GM21825 (cell line): ENCODE measurements at regions not wholly inside any gene's neighbourhood (a gene's known extent, or its start where the extent isn't known, plus 50 kb on each side); places are given as distances from the start of the nearest gene placed in this dataset.

Experiments
- ATAC-seq: cut with Tn5 transposase; IDR thresholded peaks from one replicate; pipeline ENCODE4 v1.9.1; 2021; ENCODE audit warnings: mild to moderate bottlenecking, moderate library complexity; ENCODE audit not compliant: unreplicated experiment

DNA sequence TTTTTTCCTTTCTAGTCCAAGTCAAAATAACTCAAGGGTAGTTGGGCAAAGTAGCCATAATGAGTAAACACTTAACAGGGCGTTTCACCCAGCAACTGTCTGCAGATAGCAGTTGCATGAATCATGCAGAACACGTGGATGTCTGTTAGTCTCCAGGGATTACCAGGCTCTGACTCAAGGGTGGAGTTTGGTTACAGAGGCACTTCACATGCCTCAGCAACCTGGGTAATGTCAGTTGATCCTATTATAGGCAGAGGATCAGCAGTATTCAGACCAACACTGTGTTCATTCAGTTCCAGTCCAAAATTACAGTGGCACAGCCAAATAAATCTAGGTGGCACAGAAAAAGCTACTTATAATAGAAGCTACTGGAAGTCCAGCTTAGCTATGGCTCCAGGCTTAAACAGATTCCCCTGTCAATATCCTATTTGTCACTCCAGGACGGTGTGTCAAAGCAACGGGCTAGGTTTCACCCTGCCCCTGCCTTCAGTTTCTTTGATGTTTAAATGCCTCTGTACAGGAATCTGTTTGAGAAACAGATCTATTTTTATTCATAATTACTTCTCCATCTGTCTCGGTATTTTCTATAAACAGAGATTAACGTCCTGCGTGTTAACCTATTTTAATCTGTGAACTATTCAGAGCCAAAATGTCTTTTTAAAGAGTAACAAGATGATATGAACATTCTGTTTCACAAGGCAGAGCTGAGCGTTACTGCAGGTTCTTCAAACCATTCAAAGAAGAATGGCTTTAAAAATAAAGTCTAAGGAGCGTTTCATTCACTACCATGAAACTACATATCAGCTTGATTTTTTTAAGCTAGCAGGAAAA lies 162.6 kb upstream of the AKR1E2 start:
- peak; percentile 89 for ATAC-seq

DNA sequence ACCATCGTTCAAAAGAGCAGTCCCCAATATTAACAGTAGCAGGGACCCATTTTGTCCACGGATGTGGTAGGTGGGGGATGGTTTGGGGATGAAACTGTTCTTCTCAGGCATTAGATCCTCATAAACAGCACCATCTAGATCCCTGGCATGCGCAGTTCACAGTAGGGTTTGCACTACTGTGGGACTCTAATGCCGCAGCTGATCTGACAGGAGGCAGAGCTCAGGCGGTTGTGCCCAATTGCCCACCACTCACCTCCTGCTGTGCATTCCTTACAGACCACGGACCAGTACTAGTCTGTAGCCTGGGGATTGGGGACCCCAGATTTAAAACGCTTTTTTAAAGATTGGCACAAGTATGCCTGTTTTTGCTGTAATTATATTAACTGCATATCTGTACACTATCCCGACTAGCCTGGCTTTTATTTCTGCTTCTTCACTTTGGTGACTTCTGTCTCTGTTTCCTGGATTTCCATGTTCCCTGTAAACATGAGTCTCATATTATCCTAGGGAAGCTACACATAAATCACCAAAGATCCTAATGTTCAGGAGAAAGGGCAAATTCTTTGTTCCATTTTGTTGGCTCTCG lies 163.3 kb upstream of the AKR1E2 start:
- ATAC-seq: no peak

DNA sequence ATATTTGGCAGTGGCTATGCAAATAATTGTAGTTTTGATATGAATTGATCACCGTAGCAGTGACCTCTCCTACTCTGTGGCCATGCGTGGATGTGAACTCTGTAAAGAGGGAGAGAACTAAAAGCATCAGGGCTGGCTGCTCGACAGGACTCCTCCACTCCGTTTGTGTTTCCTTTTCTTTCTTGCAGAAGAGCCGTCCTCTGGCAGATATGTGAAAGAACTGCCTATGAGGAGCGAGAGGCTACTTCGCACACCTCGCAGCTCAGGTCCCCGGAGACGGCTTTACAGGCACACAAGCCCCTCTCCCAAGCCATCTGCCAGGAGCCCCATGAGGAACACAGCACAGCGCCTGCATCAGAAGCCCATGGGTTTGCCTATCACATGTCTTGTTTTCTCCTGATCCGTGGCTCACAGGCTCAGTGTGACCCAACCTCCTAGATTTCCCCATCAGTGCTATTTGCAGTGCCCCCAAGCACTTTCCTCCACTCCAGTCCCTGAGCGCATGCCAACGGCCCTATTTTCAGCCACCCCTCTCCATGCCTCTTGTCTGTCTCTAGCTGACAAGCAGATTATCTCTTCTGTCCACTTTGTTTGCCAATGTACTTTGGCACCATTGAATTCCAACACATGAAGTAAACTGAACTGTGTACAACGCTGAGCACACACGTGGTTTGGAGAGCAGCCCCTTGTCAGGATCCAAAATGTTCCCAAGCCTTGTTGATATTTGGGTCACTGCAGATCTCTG lies 164.3 kb upstream of the AKR1E2 start:
- no peak for ATAC-seq

DNA sequence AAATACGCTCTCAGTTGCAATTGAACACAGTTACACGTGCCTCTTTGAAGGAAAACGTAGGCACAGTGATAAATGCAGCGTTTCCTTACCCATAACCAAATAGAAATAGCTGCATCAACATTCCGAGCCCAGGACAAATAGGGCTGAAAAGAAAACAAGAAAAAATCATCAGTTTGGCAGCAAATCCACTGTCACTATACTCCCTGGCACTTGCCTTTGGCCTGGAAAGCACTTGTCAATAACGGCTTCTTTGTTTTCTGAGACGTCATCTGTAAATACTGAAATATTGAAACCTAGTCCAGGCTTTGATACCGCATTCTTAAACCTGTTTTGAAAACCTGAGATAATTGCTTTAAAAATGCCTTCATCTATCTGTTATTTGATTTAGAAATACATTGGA lies 167.2 kb upstream of the AKR1E2 start:
- ATAC-seq: no peak

DNA sequence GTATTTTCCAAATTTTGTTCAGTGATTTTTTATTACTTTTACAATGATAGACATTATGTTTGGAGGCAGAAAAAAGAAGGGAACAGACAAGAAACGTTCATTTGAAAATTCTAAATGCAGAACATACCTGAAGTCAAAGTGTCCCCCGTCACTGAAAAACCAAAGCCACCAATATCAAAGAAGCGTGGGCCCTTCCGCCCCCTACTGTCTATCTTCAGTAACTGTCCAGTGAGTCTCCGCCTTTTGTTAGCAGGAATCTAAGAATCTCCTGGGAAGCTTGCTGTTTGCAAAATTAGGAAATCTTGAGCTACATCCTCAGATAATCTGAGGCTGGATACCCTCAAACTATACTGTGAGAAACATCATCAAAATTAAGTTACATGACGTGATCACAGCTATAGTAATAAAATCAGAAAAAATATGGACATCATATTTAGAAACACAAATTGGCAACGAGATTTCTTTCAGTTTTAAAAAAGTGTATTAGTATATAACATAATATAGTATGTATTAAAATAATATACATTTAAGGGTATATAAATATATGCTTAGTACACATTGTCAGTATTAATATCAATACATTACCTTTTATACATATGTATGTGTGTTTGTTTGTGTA lies 169.3 kb upstream of the AKR1E2 start:
- no peak for ATAC-seq

DNA sequence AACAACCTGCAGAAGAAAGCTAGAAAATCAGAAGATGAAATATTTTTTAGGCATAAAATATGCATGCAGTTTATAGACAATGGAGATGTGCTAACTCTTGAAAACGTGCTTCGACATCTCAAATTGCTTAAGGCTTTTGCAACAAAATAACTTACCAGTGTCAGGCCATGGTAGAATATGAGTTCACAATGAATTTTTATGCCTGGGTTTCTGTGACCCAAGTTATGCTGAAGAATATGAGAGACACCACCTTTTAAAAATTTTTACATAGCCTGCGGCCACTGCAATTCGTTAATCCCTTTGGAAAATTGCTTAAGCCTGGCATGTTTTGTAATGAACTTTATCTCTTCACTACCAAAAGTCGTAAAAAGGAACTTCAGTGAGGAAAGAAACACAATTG lies 170.1 kb upstream of the AKR1E2 start:
- ATAC-seq: no peak

DNA sequence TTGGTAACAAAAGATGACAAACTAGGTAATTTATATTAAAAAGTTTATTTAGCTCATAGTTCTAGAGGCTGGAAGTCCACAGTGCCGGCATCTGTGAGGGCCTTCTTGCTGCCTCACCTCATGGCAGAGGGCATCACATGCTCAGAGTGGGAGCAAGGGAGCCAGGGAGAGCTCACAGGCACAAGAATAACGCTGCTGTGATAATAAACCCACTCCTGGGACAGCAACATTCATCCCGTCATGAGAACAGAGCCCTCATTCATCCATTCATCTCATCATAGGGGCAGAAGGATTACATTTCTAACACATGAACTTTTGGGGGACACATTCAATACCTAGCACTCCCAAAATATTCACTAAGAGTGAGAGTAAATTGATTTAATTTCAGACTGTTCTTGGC lies 170.6 kb upstream of the AKR1E2 start:
- ATAC-seq: no peak

DNA sequence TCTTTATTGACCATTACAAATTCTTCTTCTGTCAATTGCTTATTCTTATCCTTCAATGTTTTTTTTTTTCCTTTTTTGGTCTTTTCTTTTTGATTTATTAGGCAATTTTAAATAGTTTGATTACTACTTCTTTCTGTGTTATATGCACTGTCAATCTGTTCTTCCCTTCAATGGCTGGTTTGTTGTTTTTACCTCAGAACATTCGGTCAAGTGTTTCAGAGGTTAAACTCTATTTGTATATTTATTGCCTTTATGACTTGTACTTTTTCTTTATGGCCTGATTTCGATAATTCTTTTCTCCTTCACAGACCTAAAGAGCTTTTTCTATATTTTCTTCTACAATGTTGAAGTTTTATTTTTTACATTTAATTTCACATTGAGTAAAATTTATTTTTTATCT lies 171.5 kb upstream of the AKR1E2 start:
- no peak for ATAC-seq

DNA sequence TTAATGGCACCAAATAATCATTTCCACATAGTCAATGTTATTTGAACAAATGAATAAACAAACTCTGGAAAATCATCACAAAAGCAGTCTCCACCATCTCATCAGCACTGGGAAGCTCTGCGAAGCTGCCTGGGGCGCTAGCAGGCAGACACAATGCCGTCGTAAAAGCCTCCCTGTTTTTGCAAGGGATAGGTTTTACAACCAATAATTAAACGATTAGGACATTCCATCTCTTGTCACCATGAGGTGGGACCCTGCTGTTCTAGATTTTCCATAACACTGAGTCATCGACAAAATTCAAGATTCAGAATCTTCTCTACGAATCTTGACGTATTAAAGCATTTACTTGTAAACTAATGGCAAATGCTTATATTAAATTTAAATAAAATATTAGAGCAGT lies 172.8 kb upstream of the AKR1E2 start:
- no peak for ATAC-seq

DNA sequence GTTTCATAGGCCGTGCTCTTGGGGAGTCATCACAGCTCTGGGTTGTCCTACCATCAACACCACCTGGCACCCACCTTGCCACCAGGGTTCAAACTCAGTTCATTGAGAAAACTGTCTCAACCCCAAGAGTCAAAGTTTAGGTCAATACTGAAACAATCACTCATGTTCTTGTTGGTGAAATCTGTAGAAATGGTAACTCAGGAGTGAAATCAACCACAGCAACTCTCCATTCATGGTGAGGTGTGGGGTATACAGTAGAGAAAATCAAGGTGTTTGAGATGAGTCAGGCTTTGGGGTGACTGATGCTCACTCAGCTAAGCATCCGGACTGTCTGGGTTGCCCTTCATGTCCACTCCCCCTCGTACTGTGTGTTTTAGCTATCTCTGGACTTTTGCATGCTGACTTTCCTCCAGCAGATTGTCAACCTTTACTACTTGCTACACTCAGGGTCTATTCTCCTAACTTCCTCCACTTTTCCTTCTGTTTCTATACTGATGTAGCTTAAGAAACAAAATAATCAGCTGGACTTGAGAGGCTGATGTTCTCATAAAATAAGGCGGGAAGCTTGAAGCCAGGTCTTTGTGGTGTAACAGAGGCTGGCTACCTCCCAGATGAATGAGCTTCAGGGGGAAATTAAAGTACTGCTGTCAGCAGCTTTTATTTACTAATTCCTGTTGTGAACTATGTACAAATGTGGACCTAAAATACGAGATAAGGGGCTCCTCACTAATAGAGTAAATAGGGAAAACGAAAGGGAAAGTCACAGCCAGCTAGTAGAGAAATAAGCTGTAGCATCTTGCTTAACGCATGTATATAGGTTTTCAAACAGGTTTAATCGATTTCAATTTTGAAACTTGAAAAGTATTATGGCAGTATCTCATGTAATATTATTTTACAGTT lies 173.6 kb upstream of the AKR1E2 start:
- peak; percentile 55 for ATAC-seq

DNA sequence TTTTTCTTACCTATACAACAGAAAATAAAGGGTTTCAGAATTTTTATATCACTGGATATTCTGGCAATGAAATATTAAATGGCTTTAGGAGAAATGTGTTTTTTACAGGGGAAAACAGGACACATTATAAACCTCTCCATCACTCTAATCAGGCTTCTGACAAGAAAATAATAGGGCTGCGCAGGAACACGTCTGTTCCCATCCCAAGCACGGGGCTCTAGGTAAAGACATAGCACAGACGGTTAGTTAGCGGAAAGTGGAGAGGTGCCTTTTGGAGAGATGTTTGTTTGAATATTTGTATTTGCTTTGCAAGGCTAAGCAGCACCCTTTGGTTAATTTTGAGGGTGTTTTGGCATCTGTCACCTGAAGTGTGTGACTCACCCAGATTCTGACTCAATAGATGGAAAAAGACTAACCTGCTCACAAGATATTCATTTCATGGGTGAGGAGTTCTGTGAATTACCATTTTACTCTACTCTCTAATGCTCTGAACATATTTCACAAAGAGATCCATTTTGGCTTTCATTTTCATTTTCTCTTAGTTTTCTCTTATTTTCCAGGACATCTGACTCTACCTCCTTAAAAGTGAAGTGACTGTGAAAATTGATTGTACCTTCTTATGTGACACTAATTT lies 174.5 kb upstream of the AKR1E2 start:
- ATAC-seq: peak; percentile 60

DNA sequence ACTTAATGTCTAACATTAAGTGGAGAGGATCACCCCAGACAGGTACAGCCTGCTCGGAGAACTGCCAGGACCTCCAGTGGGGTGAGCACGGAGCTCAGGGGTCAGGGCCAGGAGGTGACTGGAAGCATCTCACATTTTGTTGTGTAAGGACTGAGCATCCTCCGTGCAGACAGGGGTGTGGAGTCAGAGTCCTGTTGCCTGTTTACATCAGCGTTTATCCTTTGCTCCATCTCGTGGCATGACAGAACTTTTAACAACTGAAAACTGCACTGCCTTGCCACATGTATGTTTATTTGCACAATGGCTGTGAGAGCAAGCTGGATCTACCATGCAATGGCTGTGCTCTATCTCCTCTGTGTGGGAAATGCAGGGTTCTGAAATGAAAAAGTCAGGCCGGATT lies 175.4 kb upstream of the AKR1E2 start:
- ATAC-seq: no peak

DNA sequence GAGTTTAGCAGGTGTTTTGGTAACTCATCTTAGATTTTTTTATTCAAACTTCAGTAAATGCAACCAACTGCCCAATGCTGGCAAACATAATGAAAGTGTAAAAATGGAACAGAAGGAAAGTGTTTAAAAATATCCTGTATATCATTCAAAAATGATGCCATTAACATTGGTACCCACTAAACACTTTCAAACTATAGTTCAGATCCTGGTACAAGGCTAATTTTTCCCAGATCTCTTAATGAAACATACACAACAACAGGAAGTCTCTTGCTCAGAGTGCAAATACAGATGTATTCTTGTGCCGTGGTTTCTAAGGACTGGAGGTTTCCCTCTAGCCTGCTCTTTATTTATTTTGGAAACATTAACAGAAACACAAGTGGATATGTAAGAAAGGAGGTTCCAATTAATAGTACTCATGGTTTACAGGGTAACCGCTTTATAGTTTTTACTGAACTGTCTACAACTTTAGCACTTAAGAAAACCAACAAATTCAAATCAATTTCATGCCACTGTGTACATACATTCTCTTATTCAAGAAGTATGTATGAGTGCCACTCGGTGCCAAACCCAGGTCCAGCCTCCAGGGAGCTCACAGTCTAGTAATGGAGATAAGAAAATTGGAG lies 176.0 kb upstream of the AKR1E2 start:
- ATAC-seq: no peak

DNA sequence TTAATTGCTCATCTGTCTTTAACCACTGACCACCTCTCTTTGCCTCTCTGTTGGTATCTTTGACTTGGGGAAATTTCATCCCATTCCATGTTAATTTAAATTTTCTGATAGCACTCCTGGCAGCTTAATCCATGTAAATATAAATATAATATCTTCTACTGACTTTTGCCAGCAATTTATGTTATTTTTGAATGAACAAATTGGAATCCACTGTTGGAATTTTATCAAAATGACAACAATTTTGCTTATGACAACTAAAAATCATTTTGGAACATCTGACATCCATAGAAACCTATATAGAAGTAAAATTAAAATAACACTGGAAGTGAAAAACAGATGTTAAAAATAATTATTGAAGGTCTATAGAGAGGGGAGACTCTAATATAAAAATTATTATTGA lies 176.5 kb upstream of the AKR1E2 start:
- ATAC-seq: no peak

DNA sequence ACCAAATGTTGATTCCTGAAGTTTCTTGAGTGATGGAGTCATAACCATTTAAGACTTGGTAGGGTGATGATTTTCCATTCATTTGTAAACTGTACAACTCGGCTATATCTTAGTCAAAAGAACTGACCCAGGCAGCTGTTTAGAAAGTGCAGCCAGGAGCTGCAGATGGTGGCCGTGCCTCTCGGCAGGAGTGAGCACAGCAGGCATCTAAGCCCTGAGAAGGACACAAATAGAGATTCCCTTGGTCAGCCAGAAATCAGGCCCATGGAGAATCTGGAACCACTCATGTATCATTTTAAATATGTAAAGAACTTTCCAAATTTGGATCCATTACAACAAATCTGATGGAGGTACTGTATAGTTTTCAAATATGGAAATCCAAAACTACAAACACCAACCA lies 177.0 kb upstream of the AKR1E2 start:
- ATAC-seq: no peak

DNA sequence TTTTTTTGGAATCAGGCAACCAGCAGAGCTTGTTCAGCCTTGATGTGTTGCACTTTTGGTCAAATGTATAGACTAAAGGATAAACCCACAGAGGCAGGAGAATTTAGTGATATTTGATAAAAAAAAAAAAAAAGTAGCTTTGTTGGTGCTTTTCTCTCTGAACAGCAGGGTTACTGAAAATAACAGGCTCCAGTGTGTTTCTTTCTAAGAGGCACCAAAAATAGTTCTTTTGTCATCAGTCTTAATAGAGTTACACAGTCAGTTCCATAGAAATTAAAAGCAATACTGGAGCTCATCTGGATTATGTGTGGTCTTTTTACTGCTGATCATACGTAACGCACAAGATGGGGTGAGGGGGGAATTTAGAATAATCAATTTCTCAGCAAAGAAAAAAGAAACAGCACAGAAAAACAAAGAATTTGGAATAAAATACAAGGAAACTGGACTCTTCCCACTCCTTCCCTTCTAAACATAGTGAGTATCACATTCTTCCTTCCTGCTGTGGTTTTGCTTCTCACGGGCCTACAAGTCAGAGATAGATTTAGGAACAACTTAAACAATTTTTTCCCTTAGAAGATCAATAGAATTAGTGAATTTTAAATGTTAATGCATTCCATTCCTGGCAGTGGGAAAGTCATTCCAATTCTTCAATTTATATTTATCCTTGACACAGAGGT lies 178.8 kb upstream of the AKR1E2 start:
- ATAC-seq: no peak

DNA sequence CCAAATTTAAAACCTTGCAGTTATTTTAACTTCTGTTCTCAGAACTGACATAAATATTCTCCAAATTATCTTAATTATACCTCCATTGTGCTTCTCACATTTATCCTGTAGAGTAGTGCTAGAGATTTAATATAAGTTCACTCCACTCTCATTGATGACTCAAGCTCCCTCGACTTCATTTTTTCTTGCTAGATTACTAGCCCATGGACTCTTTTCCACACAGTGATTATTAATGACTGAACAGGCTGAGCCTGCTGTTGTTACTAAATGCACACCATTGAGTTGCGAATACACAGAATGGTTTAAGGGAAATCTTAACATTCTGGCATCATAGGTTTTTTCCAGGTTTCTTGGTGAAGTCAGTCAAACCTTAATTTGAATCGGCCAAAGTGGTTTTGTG lies 179.5 kb upstream of the AKR1E2 start:
- no peak for ATAC-seq

DNA sequence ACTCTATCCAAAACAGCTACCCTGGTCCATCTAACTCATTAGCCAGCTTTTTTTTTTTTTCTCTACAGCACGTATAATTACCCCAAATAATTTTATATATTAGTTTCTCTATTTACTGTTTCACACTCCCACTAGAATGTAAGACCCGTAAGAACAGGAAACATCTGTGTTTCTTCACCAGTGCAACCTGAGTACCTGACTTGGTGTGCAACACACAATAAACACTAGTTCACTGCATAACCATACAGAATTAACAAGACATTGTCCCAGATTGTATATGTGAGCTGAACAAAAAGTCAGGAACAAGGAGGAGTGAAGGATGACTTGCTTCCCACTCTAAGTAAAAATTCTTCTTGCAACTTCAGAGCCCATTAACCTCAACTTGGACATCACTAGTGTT lies 180.2 kb upstream of the AKR1E2 start:
- ATAC-seq: no peak

DNA sequence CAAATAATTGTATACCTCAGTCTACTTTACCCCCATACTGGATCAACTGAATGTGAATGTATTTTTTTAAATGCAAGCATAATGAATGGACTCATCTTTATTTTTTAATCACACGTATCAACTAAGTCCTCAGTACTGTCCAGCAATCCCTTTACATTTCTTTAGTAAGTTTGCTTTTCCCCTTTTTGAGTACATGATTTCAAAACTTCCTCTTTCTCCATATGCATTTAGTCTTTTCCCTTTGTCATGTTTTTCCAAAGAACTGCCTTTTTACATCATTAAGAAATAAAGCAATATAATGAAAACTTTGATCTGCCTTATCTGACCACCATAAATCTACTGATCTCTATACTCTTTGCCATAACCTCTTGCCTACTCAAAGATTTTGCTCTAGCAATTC lies 182.5 kb upstream of the AKR1E2 start:
- ATAC-seq: no peak
